ENCODE measurements at regions not wholly inside any gene's neighbourhood (a gene's known extent, or its start where the extent isn't known, plus 50 kb on each side); places are given as distances from the start of the nearest gene placed in this dataset.

DNA sequence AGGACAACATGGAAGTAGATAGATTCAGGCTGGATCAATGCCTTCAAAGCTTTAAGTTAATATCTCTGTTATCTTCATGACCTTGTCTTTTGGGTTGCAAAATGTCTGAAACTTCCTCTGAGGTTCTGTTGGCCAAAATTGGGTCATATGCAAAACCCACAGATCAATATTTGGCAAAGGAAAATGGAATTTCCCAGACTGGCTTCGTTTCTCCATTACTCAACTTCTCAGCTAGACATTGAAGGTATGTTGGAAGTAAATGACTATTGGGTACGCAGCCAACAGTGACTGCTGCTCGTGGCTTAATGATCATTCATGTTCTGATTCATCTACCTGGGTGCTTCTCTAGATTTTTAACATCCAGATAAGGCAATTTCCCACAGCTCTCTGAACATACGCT is 675.4 kb upstream of the SGO1 start:
- Mint-ChIP-seq H3K9me3 (peaks cover 31% of the 10 kb centered on the region), H3K4me3 (no peak overlapping the region), H3K27me3 (ENCODE audit: insufficient read depth) (no peaks in the 10 kb centered on the region), H3K4me1 (no peaks in the 10 kb centered on the region), H3K36me3 (ENCODE audit: low read depth) (peaks cover 5% of the 10 kb centered on the region), H3K27ac (no peak overlapping the region)
- peaks cover 5% of the 10 kb centered on the region for H3K9me3 ChIP-seq (ENCODE audit: control insufficient read depth, low read length)
- DNase-seq = no peak
- H3K27me3 ChIP-seq (ENCODE audit: control insufficient read depth, insufficient read depth, low read length, poor library complexity, severe bottlenecking) = no peaks in the 10 kb centered on the region
- TF ChIP-seq, protein P1, sequence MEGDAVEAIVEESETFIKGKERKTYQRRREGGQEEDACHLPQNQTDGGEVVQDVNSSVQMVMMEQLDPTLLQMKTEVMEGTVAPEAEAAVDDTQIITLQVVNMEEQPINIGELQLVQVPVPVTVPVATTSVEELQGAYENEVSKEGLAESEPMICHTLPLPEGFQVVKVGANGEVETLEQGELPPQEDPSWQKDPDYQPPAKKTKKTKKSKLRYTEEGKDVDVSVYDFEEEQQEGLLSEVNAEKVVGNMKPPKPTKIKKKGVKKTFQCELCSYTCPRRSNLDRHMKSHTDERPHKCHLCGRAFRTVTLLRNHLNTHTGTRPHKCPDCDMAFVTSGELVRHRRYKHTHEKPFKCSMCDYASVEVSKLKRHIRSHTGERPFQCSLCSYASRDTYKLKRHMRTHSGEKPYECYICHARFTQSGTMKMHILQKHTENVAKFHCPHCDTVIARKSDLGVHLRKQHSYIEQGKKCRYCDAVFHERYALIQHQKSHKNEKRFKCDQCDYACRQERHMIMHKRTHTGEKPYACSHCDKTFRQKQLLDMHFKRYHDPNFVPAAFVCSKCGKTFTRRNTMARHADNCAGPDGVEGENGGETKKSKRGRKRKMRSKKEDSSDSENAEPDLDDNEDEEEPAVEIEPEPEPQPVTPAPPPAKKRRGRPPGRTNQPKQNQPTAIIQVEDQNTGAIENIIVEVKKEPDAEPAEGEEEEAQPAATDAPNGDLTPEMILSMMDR (conservative IDR thresholded peaks at IDR 0.05) = no peak
- 87 to 96% methylated on average over 4 of the region's 4 CpGs for WGBS, 2 experiments (ENCODE audit: insufficient coverage in 1 of 2, insufficient read length in 1 of 2)
- no peak overlapping the region for H3K4me3 ChIP-seq (ENCODE audit: low read length)
- H3K9ac ChIP-seq (ENCODE audit: extremely low read depth, low read length, poor library complexity, severe bottlenecking) = no peak overlapping the region
- no peaks in the 10 kb centered on the region for H3K4me1 ChIP-seq (ENCODE audit: control insufficient read depth, insufficient read depth, low read length)
- no peak overlapping the region for H3K27ac ChIP-seq (ENCODE audit: low read depth, low read length)
- H3K36me3 ChIP-seq (ENCODE audit: control insufficient read depth, insufficient read depth, low read length) = no peaks in the 10 kb centered on the region

DNA sequence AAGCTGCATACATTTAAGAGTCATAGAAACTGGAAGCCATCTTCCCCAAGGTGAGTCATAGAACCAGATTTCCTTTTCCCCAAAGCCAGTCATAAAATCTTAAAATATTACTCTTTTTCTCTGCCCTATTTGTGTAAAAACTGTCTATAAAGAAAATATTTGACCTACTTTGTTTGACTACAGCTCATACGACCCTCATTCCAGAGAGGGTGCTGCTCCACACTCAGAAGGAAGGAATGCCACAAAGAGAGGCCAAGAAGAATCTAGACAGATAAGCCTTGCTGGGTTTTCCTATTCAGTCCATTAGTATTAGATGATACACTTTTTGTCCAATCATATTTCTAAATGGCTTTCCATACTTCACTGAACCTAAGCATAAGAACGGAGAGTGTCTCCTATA is 671.6 kb upstream of the SGO1 start:
- Mint-ChIP-seq H3K27me3 (ENCODE audit: insufficient read depth) (no peaks in the 10 kb centered on the region), H3K4me1 (no peaks in the 10 kb centered on the region), H3K4me3 (no peak overlapping the region), H3K36me3 (ENCODE audit: low read depth) (no peaks in the 10 kb centered on the region), H3K9me3 (no peaks in the 10 kb centered on the region), H3K27ac (no peak overlapping the region)
- Histone ChIP-seq H3K4me1 (ENCODE audit: control insufficient read depth, insufficient read depth, low read length) (no peaks in the 10 kb centered on the region), H3K9ac (ENCODE audit: extremely low read depth, low read length, poor library complexity, severe bottlenecking) (no peak overlapping the region), H3K4me3 (ENCODE audit: low read length) (no peak overlapping the region), H3K9me3 (ENCODE audit: control insufficient read depth, low read length) (peaks cover 5% of the 10 kb centered on the region), H3K36me3 (ENCODE audit: control insufficient read depth, insufficient read depth, low read length) (no peaks in the 10 kb centered on the region), H3K27me3 (ENCODE audit: control insufficient read depth, insufficient read depth, low read length, poor library complexity, severe bottlenecking) (no peaks in the 10 kb centered on the region), H3K27ac (ENCODE audit: low read depth, low read length) (no peak overlapping the region)
- TF ChIP-seq, protein P1 (conservative IDR thresholded peaks at IDR 0.05) = no peak
- 89 to 91% methylated on average over 2 of the region's 2 CpGs for WGBS, 2 experiments (ENCODE audit: insufficient coverage in 1 of 2, insufficient read length in 1 of 2)
- no peak for DNase-seq

DNA sequence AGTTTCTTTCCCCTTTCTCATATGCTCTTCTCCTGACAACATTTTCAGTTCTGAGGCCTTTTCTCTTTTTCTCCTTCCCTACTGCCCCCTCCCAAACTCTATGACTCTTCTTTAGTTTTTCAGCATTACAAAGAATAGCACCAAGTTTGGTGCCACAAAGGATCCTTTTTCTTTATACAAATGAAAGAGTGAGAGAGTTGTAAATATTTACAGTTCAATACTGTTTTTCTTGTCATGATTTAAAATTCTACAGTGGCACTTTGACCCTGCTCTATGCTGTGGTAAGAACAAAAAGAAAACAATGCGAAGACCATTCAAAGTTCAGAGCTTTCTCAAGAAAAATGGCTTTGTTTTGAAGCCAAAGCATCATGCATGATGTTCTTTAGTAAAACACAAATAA is 667.9 kb upstream of the SGO1 start:
- Mint-ChIP-seq H3K4me3 (no peak overlapping the region), H3K36me3 (ENCODE audit: low read depth) (no peaks in the 10 kb centered on the region), H3K4me1 (peaks cover 6% of the 10 kb centered on the region), H3K9me3 (no peaks in the 10 kb centered on the region), H3K27me3 (ENCODE audit: insufficient read depth) (no peaks in the 10 kb centered on the region), H3K27ac (no peak overlapping the region)
- DNase-seq = no peak
- no peaks in the 10 kb centered on the region for H3K4me1 ChIP-seq (ENCODE audit: control insufficient read depth, insufficient read depth, low read length)
- H3K27me3 ChIP-seq (ENCODE audit: control insufficient read depth, insufficient read depth, low read length, poor library complexity, severe bottlenecking) = no peaks in the 10 kb centered on the region
- no peaks in the 10 kb centered on the region for H3K36me3 ChIP-seq (ENCODE audit: control insufficient read depth, insufficient read depth, low read length)
- no peak overlapping the region for H3K4me3 ChIP-seq (ENCODE audit: low read length)
- TF ChIP-seq, protein P1 (conservative IDR thresholded peaks at IDR 0.05) = no peak
- peaks cover 5% of the 10 kb centered on the region for H3K9me3 ChIP-seq (ENCODE audit: control insufficient read depth, low read length)
- H3K27ac ChIP-seq (ENCODE audit: low read depth, low read length) = no peak overlapping the region
- no peak overlapping the region for H3K9ac ChIP-seq (ENCODE audit: extremely low read depth, low read length, poor library complexity, severe bottlenecking)
- WGBS, 2 experiments (ENCODE audit: insufficient coverage in 1 of 2, insufficient read length in 1 of 2) = 83 to 92% methylated on average over 1 of the region's 1 CpG

Measured in endodermal cell (in vitro differentiated cells).